AML-193 (cell line): ENCODE measurements at regions not wholly inside any gene's neighbourhood (a gene's known extent, or its start where the extent isn't known, plus 50 kb on each side); places are given as distances from the start of the nearest gene placed in this dataset.

ENCODE experiments used
- DNase-seq, 2 experiments: peaks; one replicate each; lab custom pipeline; 2025; lab: John Stamatoyannopoulos, UW

GRCh38 chr13:107252428-107252827 is 684.5 kb upstream of the ARGLU1 start:
- no peak for DNase-seq

- no peak for DNase-seq
These were observed 684.1 kb upstream of the ARGLU1 start for GRCh38 chr13:107252021-107252420.

- no peak for DNase-seq
These were observed 683.4 kb upstream of the ARGLU1 start for GRCh38 chr13:107251341-107251740.

GRCh38 chr13:107250628-107251027 is 682.7 kb upstream of the ARGLU1 start:
- no peak for DNase-seq

- no peak for DNase-seq
These were observed 676.3 kb upstream of the ARGLU1 start for GRCh38 chr13:107244241-107244640.

GRCh38 chr13:107242138-107242537 is 674.2 kb upstream of the ARGLU1 start:
- DNase-seq: no peak

GRCh38 chr13:107241381-107241780 is 673.4 kb upstream of the ARGLU1 start:
- no peak for DNase-seq

- DNase-seq: peak in 1 of 2 experiments; percentile 1
These were observed 671.3 kb upstream of the ARGLU1 start for GRCh38 chr13:107239213-107239612.

- no peak for DNase-seq
These were observed 670.5 kb upstream of the ARGLU1 start for GRCh38 chr13:107238262-107238981.

- no peak for DNase-seq
These were observed 666.6 kb upstream of the ARGLU1 start for GRCh38 chr13:107234319-107235073.

GRCh38 chr13:107233541-107233940 is 665.6 kb upstream of the ARGLU1 start:
- DNase-seq: no peak

- no peak for DNase-seq
These were observed 664.0 kb upstream of the ARGLU1 start for GRCh38 chr13:107231944-107232343.

GRCh38 chr13:107223867-107224266 is 655.9 kb upstream of the ARGLU1 start:
- no peak for DNase-seq

GRCh38 chr13:107222597-107222996 is 654.7 kb upstream of the ARGLU1 start:
- DNase-seq: no peak

GRCh38 chr13:107220245-107220644 is 652.3 kb upstream of the ARGLU1 start:
- no peak for DNase-seq

GRCh38 chr13:107217251-107217650 is 649.3 kb upstream of the ARGLU1 start:
- no peak for DNase-seq

- DNase-seq: no peak
These were observed 648.3 kb upstream of the ARGLU1 start for GRCh38 chr13:107216046-107216755.

- DNase-seq: peak; percentile 43 to 66
These were observed 643.1 kb upstream of the ARGLU1 start for GRCh38 chr13:107211073-107211472.

- DNase-seq: no peak
These were observed 642.7 kb upstream of the ARGLU1 start for GRCh38 chr13:107210723-107211030.

GRCh38 chr13:107209824-107210722 is 642.1 kb upstream of the ARGLU1 start:
- DNase-seq: no peak

GRCh38 chr13:107208889-107209288 is 641.0 kb upstream of the ARGLU1 start:
- DNase-seq: no peak
